NCI-H2081 (cell line): ENCODE measurements at regions not wholly inside any gene's neighbourhood (a gene's known extent, or its start where the extent isn't known, plus 50 kb on each side); places are given as distances from the start of the nearest gene placed in this dataset.
"Not testable (repeated sequence)": the region's sequence is repeated elsewhere in the genome, so short reads cannot be mapped to it uniquely, and the experiment has no call there.

Experiments used
- DNase-seq, 2 experiments: peaks; one replicate each; lab custom pipeline; 2025; lab: John Stamatoyannopoulos, UW

DNA sequence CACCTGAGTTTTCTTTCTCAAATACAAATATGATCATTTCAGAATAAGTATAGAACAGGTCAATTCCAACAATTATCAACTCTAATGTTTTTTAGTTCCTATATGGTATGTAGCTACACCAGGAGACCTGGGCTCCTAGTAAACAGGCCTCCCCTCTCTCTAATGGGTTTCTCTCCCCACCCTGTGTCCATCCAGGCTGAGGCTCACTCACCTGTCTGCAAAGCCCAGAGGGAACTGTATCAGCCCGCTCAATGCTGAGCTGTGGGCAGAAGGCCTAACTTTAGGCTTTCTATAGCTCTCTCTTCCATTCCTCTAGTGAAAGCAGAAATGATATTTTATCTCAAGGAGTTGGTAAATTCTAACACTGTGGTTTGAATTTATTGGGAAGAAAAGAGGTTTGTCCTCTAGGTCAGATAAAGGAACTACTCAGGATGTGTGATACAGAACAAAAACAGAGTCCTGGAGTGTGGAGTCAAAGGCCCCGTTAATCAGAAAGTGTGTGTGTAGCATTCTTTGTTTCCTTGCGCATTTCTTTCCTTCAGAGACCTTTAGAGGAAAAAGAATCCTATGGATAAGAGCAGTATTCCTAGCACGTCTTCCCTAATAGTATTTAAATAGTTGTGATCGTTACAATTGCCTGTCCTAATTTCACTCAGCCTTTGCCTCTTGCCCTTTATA is 408.9 kb downstream of the PYDC2 start:
- DNase-seq: no peak

DNA sequence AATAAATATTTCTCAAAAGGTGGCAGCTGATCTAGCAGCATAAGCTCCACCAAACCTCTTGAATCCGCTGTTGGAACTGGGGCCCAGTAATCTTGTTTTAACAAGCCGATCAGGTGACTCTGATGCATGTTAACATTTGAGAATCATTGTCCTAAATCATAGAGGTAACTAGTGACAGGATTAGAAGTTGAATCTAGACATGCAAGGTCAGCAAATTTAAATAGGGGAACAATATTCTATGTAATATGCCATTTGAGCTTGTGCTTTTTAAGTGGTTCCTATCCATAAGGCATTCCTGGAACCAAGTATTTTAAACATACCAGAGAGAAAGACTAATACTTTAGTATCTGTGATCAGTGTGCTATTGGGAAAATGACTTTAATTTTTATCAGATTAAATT is 412.8 kb downstream of the PYDC2 start:
- no peak for DNase-seq

DNA sequence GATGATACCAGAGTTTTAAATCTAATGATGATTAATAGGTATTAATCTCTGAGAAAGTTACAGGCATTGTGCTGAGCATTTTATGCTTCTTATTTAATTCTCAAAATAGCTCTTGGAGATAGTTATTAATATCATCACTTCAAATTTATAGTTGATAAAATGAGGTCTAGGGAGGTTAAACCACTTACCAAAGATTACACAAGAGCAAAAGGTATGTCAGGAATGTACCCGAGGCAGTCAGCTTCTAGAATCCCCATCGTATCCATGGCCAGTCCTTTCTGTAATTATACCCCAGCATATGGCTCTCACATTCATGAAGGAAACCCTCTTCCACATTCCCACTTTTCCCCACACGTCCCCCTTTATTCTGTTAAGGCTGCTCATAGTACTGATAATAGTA is 421.3 kb downstream of the PYDC2 start:
- no peak for DNase-seq

DNA sequence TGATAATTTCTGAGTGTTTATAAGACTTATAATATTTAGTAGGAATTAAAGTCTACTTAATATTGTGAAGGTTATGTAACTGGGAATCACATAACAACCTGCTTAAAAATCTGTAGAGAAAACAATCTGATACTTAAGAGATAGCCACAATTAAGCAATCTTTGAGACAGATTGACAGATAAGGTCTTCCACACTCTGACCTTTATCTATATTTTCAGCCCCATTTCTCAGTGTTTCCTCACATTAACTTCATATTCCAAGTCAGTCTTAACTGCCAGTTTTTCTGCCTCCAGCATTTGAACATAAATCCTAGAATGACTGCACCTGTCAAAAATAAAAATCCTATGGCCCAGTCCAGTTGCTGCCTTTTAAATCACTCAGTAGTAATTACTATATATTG is 423.2 kb downstream of the PYDC2 start:
- no peak for DNase-seq

DNA sequence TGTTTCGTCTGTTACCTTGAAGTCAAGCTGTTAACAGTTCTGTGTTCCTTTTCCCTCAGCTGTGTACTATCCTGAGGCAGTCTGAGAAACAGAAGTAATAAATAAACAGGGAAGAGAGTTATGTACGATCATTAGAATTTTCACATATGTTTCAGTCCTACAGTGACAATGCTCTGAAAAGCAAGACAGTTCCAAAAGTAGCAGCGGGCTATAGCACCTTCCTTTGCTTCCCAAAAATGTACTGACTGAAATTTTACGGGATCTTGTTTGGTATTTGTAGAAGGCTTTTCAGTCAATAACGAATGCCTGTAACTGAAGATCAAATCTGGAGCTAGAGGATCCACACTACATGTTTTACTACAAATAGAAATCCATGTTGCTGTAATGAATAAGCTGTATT is 428.1 kb downstream of the PYDC2 start:
- no peak for DNase-seq

DNA sequence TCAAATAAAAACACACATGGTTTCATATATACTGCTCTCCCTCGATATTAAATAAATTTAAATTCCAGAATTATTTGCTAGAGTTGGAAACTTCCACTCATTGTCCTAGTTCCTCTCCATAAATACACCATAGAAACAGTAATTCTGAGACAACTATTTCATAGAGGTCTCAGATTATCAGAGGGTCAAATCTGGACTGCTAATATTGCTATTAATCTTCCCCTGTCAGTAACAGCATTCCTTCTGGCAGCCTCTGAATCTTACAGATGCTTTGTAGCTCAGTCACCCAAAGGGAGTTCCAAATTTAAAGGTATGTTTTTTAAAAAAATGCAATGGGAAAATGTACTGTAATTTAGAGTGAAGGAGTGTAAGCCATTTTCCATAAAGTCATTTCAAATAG is 428.8 kb downstream of the PYDC2 start:
- DNase-seq: no peak

DNA sequence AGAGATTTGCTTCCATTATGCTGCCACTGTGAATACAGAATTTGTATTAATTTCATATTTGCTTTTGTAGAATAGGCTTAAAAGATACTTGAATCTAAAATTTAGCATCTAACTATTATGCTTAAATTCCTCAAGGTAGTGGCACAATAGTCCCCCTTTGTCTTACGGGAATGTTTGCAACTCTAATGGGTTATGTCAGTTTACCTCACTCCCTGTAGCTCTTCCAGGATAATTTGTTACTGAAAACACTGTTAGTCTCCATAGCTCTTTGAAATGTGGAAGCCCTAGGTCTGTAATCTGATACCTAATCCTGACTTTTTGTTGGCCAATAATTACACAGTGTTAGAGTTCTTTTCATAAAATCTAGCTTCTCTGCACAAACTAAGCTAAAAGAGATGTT is 433.4 kb downstream of the PYDC2 start:
- DNase-seq: no peak

DNA sequence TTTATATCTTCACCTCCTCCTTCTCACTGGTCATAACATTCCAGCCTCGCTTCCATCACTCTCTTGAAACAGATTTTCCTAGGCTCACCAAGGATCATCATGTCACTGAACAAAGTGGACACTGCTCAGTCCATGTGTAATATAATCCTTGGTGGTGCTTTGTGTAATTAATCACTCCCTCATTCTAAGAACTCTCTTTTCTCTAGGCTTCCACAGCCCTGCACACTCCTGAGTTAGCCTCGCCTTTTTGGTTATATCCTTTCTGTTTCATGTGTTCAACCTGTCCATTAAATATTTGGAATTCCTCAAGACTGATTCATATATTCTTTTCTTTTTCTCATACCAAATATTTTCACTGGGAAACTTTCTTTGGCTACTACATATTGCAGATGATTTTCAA is 440.8 kb downstream of the PYDC2 start:
- no peak for DNase-seq

DNA sequence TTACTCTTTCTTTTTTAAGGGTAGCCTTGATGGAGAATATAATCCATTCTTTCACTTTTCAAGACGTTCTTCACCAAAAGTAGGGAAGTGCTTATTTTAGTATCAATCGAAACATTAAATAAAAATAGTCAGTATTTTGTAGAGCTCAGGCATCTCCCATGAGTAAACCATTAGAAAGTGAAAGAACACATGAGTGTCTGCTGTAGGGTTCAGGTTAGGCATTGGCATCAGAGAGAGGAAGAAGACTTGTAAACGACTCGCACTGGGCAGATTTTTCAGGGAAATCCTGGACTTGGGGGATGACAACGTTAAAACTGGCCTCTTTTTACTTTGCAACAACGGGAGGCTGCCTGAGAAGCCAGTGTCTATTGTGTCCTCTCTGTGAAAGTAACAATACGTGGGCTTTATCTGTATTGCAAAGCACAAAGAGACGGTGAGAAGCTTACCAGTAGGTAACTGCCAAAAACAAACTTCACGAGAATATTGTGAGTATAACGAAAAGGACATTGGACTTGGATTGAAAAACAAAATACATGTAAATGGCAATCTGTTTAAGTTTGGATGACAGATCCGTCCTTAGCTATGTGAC is 451.7 kb downstream of the PYDC2 start:
- no peak for DNase-seq

DNA sequence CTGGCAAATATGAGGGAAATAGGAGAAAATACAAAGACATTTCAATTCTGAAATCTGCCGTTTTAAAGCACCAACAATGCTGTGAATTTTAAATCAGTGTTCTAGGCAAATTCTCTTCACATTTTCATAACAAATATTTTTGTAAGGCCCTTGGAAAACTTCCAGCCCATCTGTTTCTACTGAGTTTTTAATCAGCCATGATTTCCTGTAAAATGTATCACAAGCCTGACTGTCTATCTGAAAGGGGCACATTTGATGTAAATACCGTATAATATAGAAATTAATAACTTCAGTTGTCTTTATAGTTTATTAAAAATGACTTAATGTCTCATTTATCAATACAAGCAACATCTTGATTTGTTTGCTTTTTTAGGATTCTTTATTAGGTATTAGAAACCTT is 454.7 kb downstream of the PYDC2 start:
- no peak for DNase-seq

DNA sequence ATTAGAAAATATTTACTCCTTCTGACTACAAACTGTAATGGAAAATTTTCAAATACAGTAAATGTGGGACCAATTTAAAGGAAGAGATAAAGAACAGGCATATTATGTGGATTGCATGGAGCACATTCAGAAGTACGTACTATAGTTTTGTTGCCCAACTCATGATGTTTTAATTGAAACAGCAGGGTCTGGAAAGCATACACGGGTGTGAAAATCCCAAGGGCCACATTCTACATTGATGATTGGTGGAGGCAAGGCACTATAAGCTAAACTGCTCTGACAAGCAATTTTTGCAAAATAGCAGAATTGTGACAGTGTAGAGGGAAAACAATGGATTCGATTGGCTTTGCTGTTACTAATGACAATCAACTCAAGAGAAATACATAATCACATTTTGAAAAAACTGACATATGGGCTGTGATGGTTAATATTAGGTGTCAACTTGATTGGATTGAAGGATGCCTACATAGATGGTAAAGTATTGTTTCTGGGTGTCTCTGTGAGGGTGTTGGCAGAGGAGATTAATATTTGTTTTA is 458.6 kb downstream of the PYDC2 start:
- DNase-seq: no peak

DNA sequence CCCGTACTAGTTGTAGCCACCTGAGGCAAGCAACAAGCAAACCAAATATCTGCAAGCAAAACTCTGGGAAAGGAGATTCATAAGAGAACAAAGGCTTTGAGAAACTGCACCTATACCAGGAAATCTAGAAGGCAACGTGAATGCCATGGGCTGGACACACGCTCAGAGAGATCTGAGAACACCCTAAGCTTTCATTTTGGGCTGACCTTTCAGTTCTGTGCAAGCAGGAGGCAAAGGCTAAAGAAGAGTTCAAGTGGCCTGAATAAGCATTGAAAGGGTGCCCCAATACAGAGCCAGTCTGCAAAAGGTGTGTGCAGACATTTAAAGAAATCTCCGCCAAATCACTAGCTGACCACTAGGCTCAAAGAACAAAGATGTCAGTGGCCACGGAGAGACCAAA is 461.6 kb downstream of the PYDC2 start:
- no peak for DNase-seq

DNA sequence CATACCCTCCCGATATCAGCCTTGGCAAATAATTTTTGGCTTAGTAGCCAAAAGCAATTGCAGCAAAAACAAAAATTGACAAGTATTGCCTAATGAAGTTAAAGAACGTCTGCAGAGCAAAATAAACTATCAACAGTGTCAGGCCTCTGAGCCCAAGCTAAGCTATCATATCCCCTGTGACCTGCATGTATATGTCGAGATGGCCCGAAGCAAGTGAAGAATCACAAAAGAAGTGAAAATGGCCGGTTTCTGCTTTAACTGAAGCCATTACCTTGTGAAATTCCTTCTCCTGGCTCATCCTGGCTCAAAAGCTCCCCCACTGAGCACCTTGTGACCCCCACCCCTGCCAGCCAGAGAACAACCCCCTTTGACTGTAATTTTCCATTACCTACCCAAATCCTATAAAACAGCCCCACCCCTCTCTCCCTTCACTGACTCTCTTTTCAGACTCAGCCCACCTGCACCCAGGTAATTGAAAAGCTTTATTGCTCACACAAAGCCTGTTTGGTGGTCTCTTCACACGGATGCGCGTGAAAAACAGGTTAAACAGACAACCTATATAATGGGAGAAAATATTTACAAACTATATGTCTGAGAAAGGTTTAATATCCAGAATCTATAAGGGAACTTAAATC is 466.3 kb downstream of the PYDC2 start:
- DNase-seq: not testable (repeated sequence)

DNA sequence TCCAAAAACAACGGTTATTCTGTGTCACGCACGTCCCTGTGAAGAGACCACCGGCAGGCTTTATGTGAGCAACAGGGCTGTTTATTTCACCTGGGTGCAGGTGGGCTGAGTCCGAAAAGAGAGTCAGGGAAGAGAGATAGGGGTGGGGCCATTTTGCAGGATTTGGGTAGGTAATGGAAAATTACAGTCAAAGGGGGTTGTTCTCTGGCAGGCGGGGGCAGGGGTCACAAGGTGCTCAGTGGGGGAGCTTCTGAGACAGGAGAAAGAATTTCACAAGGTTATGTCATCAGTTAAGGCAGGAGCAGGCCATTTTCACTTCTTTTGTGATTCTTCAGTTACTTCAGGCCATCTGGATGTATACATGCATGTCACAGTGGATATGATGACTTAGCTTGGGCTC is 467.0 kb downstream of the PYDC2 start:
- DNase-seq: not testable (repeated sequence)

DNA sequence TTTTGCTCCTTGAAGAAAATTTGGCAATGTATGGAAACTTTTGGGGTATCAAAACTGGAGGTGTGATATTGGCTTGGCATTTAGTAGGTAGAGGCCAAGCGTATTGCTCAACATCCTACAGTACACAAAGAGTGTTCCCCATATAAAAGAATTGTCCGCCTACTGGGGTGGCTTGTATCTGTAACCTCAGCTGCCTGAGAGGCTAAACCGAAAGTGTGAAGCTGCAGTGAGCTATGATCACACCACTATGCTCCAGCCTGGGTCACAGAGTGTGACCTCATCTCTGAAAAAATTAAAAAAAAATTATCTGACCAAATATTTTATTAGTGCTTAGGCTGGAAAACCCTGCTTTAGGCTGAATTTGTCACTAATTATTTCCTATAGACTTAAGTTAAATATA is 483.9 kb downstream of the PYDC2 start:
- no peak for DNase-seq

DNA sequence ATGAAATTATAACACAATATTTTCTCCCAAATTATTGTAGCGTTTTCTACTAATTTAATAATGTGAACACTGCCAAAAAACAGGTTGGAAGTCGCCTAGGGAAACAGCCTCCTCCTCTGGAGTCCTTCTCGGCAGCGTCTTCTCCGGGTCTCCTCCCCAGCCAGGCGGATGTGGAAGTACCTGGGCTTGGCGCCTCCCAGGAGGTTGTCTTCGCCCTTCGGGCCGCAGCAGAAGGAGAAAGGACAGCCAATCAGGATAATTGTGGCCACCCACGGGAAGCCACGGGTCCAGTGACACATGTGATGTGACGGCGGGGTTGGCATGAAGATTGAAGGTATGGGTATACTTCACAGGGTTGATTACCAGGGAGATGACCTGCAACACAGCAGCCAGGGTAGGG is 491.2 kb downstream of the PYDC2 start:
- no peak for DNase-seq

DNA sequence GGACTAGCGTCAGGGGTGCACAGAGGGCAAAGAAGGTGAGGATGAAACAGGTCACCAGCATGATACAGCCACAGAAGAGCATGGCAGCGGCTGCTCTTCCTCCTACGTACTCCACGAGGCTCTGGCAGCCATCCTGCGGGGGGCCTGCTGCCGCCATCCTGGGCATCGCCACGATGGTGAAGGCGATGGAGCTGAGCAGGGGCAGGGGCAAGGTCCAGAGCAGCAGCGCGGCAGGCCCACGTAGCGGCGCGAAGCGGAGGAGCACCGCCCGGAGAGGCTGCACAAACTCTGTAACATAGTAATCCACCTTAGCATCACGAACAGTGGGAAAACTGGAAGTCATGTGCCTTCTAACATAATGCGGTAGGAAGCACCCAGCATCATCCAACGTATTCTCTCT is 491.6 kb downstream of the PYDC2 start:
- no peak for DNase-seq

DNA sequence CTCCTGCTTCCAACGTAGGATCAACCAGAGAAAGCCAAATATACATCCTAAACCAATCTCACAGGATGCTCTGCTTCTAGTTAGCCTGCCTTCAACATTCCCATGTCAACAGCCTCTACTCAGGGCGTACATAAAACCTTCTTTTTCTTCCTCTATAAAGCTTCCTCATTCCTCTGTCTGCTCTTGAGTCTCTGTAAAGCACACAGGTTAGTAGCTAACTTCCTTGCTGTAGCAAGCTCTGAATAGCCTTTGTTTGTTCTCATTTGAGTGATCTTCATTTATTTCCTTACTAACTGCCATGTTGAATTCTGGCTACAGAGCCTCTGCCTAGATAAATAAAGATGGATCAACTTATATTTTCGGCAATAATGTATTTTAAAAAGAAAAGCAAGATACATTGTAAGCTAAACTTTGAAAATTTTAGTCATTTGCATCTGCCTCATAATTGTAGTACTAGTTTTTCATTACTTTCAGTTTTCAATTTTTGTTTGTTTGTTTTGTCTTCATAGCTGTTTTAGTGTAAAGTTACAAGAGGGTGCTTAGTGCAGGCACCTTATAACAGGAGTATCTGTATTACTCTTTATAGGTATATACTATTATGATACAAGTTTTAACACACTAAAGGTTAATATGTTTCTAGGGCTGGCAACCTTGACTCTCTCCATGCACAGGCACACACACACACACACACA is 498.2 kb downstream of the PYDC2 start:
- no peak for DNase-seq

DNA sequence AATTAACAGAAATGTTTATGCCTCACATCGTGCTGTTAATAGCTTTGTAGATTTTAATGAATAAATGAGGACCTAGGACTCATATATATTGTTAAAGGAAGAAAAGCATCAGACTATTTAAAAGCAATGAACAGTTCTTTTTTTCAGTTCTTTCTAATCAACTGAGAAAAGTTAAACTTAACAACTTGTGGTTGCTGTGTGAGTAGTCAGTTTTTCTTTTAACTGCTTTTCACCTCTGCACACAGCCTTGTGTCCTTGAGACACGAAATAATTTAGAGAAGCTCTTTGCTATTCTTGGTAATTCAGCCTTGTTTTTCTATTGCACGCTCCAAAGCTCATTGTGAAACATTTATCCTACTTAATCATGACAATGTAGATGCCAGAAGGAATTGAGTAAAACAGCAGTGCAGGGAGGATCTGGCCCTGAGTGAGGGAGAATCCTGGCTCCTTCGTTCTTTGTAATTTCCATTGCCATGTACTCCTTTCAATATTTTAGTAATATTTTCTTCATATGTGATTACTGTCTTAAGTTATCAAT is 499.0 kb downstream of the PYDC2 start:
- no peak for DNase-seq

DNA sequence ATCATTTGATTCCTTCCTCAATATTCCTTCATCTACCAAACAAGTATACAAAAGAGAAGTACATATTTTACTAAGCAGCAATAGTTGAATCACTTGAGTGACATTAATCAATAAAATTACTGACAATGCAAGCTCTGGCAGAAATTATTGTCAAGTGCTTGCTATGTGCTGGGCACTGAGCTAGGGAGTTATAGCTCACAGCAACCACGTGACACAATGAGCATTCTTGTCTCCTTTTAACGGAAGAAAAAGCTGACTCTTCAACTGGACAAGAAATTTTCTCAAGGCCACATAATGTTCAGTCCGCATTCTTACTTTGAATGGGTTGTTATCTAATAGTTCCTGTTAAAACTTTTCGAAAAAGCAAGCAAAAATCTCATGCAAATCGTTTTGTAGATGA is 500.1 kb downstream of the PYDC2 start:
- DNase-seq: no peak

DNA sequence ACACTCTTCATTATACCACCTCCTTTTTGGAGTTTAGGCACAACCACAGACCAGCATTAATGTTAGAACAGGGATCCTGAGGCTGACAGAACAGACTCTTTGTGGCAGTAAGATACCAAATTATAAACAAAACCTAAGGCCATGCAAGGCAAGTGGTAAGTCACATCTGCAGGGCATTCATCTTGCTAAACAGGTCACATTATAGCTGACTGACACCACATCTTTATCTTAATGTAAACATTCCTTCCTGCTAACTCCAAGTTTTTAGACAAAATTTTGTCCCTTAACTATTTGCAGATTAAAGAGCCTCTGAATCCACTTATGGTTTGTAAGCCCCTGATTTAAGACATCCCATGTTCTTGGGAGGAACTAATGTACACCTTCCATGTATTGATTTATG is 500.6 kb downstream of the PYDC2 start:
- no peak for DNase-seq

DNA sequence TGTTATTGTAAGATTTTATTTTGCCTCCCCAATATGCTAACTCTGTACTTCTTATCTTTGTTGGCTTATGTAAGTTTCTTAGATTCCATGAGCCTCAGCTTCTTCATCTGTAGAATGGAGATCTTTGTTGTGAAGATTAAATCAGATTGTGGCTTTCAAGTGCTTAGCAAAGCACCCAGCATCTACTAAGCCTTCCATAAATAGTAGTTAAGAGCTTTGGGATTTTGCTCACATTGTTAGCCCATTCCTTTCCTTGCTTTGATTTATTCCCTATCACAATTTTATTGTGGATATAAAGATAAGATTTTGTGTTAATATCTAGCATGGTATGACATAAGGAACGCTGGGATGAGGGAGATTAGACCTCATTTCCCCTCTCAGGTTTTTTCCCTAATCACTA is 501.4 kb downstream of the PYDC2 start:
- DNase-seq: no peak

DNA sequence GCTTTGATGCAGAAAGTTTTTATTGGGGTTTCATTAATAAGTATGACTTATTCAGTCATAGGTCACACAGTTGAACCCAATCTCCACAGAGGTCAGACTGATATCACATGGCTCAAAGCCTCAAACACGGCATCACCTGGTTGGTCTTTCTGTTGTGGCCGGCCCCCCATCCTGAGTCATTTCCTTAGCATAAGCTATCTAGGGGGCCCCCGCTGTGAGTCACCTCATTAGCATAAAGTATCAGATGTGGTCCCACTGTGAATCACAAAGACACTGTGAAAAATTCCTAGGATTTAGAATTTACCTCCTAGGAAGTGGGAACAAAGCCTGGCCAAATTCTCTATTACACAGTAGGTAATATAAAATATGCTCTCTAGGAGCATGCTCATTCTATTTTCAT is 502.2 kb downstream of the PYDC2 start:
- DNase-seq: no peak
